Testis (tissue), 2 donors: ENCODE measurements at regions not wholly inside any gene's neighbourhood (a gene's known extent, or its start where the extent isn't known, plus 50 kb on each side); places are given as distances from the start of the nearest gene placed in this dataset.
"Not testable (repeated sequence)": the region's sequence is repeated elsewhere in the genome, so short reads cannot be mapped to it uniquely, and the experiment has no call there.

Experiments used
- DNase-seq: peaks from one replicate; pipeline ENCODE4 v3.0.0-alpha.2; 2019
- H3K27ac ChIP-seq, 2 donors: fragments of 200-600 bp; sonication (generic); one replicate each; pipeline ENCODE4 v1.5.1; 2019
- H3K27me3 ChIP-seq: fragments of 200-600 bp; sonication (generic); one replicate; pipeline ENCODE4 v1.5.1; 2019
- H3K36me3 ChIP-seq: fragments of 200-600 bp; sonication (generic); one replicate; pipeline ENCODE4 v1.5.1; 2017; ENCODE audit warnings: low read depth; ENCODE audit errors: missing control alignments
- H3K4me1 ChIP-seq: fragments of 200-600 bp; sonication (generic); one replicate; pipeline ENCODE4 v1.5.1; 2019
- H3K4me3 ChIP-seq, 2 donors: fragments of 200-600 bp; sonication (generic); one replicate each; pipeline ENCODE4 v1.5.1; 2017 to 2019
- H3K9me3 ChIP-seq: fragments of 200-600 bp; sonication (generic); one replicate; pipeline ENCODE4 v1.5.1; 2017
- POLR2A ChIP-seq: fragments of 450-650 bp; IDR thresholded peaks from one replicate; pipeline ENCODE4 v1.6.1; 2017; ENCODE audit warnings: antibody characterized with exemption, mild to moderate bottlenecking, moderate library complexity
- WGBS, 2 donors: methylation state at CpG; one replicate each; pipeline ENCODE4 v1.1.5; 2018; 5-methylcytosine and 5-hydroxymethylcytosine counted together
- intact Hi-C: fragments of 100-400 bp; cut with DNase I; formaldehyde crosslinking; loops from one replicate; pipeline ENCODE4 v1.15.1; 2023; ENCODE audit warnings: low total_unique reads
- TF ChIP-seq, protein P1 (sequence below), 3 experiments: fragments of 450-650 bp in 2 of 3; fragments of 200-600 bp in 1 of 3; sonication (generic) in 1 of 3; IDR thresholded peaks; one replicate each; pipeline ENCODE4 v1.5.1; 2016 to 2019; ENCODE audit warnings: antibody characterized with exemption in 3 of 3, mild to moderate bottlenecking in 2 of 3, moderate library complexity in 1 of 3

DNA sequence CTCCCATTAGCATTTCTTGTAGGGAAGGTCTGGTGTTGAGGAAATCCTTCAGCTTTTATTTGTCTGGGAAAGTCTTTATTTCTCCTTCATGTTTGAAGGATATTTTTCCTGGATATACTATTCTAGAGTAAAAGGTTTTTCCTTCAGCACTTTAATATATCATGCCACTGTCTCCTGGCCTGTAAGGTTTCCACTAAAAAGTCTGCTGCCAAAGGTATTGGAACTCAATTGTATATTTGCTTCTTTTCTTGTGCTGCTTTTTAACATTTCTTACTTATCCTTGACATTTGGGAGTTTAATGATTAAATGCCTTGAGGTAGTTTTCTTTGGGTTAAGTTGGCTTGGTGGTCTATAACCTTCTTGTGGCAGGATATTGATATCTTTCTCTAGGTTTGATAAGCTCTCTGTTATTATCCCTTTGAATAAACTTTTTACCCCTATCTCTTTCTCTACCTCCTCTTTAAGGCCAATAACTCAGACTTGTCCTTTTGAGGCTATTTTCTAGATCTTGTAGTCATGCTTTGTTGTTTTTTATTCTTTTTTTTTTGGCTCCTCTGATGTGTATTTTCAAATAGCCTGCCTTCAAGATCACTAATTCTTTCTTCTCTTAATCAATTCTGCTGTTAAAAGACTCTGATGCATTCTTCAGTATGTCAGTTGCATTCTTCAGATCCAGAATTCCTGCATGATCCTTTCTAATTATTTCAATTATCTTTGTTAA lies 225.0 kb upstream of the ZNF217 start:
- H3K27ac ChIP-seq = no peak overlapping the region

DNA sequence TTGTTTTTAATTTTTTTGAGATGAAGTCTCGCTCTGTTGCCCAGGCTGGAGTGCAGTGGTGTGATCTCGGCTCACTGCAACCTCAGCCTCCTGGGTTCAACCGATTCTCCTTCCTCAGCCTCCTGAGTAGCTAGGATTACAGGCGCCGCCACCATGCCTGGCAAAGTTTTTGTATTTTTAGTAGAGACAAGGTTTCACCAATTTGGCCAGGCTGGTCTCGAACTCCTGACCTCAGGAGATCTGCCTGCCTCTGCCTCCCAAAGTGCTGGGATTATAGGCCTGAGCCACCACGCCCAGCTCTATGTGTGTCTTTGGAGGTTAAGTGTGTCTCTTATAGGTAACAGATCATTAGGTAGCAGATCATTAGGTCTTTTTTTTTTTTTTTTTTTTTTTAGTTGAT lies 223.9 kb upstream of the ZNF217 start:
- H3K27ac ChIP-seq, H3K4me3 ChIP-seq, intact Hi-C loops, H3K4me1 ChIP-seq, H3K36me3 ChIP-seq, H3K9me3 ChIP-seq, H3K27me3 ChIP-seq, DNase-seq: not testable (repeated sequence)
- WGBS, 2 donors = 94 to 100% methylated on average over 7 of the region's 7 CpGs

More for the DNA sequence above, 225.0 kb upstream of the ZNF217 start:
- DNase-seq = no peak
- Histone ChIP-seq H3K27me3 (no peaks in the 10 kb centered on the region), H3K4me3 (no peak overlapping the region), H3K4me1 (no peaks in the 10 kb centered on the region), H3K36me3 (no peaks in the 10 kb centered on the region), H3K9me3 (no peaks in the 10 kb centered on the region)
- intact Hi-C loops = no loop called here
- TF ChIP-seq, protein P1, sequence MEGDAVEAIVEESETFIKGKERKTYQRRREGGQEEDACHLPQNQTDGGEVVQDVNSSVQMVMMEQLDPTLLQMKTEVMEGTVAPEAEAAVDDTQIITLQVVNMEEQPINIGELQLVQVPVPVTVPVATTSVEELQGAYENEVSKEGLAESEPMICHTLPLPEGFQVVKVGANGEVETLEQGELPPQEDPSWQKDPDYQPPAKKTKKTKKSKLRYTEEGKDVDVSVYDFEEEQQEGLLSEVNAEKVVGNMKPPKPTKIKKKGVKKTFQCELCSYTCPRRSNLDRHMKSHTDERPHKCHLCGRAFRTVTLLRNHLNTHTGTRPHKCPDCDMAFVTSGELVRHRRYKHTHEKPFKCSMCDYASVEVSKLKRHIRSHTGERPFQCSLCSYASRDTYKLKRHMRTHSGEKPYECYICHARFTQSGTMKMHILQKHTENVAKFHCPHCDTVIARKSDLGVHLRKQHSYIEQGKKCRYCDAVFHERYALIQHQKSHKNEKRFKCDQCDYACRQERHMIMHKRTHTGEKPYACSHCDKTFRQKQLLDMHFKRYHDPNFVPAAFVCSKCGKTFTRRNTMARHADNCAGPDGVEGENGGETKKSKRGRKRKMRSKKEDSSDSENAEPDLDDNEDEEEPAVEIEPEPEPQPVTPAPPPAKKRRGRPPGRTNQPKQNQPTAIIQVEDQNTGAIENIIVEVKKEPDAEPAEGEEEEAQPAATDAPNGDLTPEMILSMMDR (IDR thresholded peaks at IDR 0.05) = no peak
- TF ChIP-seq POLR2A = no peak

DNA sequence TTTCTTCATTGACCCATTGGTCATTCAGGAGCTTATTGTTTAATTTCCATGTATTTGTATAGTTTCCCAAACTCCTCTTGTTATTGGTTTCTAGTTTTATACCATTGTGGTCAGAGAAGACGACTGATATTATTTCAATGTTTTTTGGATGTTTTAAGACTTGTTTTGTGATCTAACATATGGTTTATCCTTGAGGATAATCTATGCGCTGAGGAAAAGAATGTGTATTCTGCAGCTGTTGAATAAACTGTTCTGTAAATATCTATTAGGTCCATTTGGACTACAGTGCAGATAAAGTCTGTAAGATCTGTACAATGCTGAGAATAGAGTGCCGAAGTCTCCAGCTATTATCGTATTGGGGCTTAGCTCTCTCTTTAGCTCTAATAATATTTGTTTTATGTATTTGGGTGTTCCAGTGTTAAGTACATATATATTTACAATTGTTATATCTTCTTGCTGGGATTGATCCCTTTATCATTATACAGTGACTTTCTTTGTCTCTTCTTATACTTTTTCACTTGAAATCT lies 223.3 kb upstream of the ZNF217 start:
- WGBS, 2 donors = 92 to 95% methylated on average over 4 of the region's 4 CpGs
- Histone ChIP-seq H3K36me3 (no peaks in the 10 kb centered on the region), H3K27ac (no peak overlapping the region), H3K4me1 (no peaks in the 10 kb centered on the region), H3K27me3 (no peaks in the 10 kb centered on the region), H3K9me3 (no peaks in the 10 kb centered on the region), H3K4me3 (no peak overlapping the region)
- intact Hi-C loops = no loop called here
- no peak for DNase-seq
- TF ChIP-seq, protein P1 (IDR thresholded peaks at IDR 0.05) = no peak
- TF ChIP-seq POLR2A = no peak

DNA sequence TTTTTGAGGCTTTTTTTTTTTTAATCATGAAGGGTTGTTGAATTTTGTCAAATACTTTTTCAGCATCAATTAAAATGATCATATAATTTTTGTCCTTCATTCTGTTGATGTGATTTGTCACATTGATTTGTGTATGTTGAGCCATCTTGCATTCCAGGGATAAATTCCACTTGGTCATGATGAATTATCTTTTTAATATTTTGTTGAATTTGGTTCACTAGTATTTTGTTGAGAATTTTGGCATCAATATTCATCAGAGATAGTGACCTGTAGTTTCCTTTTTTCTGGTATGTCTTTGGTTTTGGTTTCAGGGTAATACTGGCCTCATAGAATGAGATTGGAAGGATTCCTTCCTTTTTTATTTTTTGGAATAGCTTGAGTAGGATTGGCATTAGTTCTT lies 221.9 kb upstream of the ZNF217 start:
- Histone ChIP-seq H3K4me3 (no peak overlapping the region), H3K27ac (no peak overlapping the region), H3K9me3 (no peaks in the 10 kb centered on the region), H3K4me1 (no peaks in the 10 kb centered on the region), H3K27me3 (no peaks in the 10 kb centered on the region), H3K36me3 (no peaks in the 10 kb centered on the region)
- intact Hi-C loops = no loop called here
- DNase-seq = no peak
- no peak for TF ChIP-seq POLR2A
- TF ChIP-seq, protein P1 (IDR thresholded peaks at IDR 0.05) = no peak

DNA sequence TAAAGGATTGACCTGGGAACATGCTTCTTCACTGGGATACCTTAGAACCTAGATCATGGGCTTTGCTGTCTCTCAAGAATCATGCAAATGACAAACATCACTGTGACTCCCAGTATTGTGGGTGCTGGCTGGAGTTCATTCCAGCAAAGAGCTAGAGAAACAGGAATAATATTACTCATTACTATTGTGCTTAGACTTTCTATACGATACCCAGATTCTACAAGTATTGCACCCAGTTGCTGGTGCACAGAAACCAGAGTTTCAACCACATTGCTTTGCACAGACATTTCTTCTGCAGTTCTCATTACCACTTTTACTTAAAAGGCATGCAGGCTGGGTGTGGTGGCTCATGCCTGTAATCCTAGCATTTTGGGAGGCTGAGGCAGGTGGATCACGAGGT lies 220.4 kb upstream of the ZNF217 start:
- Histone ChIP-seq H3K4me1 (no peaks in the 10 kb centered on the region), H3K27ac (no peak overlapping the region), H3K9me3 (no peaks in the 10 kb centered on the region), H3K36me3 (no peaks in the 10 kb centered on the region), H3K27me3 (no peaks in the 10 kb centered on the region), H3K4me3 (no peak overlapping the region)
- WGBS, 2 donors = 96 to 100% methylated on average over 2 of the region's 2 CpGs
- intact Hi-C loops = no loop called here
- no peak for DNase-seq
- TF ChIP-seq POLR2A = no peak
- TF ChIP-seq, protein P1 (IDR thresholded peaks at IDR 0.05) = no peak
